A673 (cell line): ENCODE measurements at regions not wholly inside any gene's neighbourhood (a gene's known extent, or its start where the extent isn't known, plus 50 kb on each side); places are given as distances from the start of the nearest gene placed in this dataset.

Source experiments
- BruUV-seq: library from RNA; stranded (reverse); fragments of 400-500 nt; replicated peaks from 2 replicates; lab custom pipeline; 2021; lab: Mats Ljungman, UMichigan
- CTCF ChIA-PET: fragments of 300-600 bp; sonication (Branson Sonifier 250); formaldehyde crosslinking; loops from one replicate; lab custom pipeline; 2022; ENCODE audit warnings: antibody characterized with exemption; lab: Charles Lee
- POLR2A ChIA-PET: fragments of 300-600 bp; sonication (Branson Sonifier 250); formaldehyde crosslinking; loops from one replicate; lab custom pipeline; 2022; ENCODE audit warnings: antibody characterized with exemption; ENCODE audit not compliant: low non-redundant PET; lab: Charles Lee
- DNase-seq: peaks from one replicate; pipeline ENCODE4 v3.0.0-alpha.2; 2015; ENCODE audit warnings: low spot score
- H3K27ac ChIP-seq: fragments of 200-600 bp; sonication (generic); 2 replicates; pipeline ENCODE4 v1.5.1; 2016; ENCODE audit warnings: mixed run types, low read depth, mild to moderate bottlenecking, mixed read lengths, antibody characterized with exemption, low read length; ENCODE audit not compliant: poor library complexity, severe bottlenecking
- H3K27me3 ChIP-seq: fragments of 200-600 bp; sonication (generic); replicated peaks from 2 replicates; pipeline ENCODE4 v1.6.1; 2017; ENCODE audit warnings: mixed run types, low read depth, mild to moderate bottlenecking, mixed read lengths, antibody characterized with exemption, low read length; ENCODE audit not compliant: insufficient read depth, poor library complexity
- H3K36me3 ChIP-seq: fragments of 200-600 bp; sonication (generic); 2 replicates; pipeline ENCODE4 v1.6.1; 2016; ENCODE audit warnings: mixed run types, mild to moderate bottlenecking, mixed read lengths, antibody characterized with exemption, low read length; ENCODE audit not compliant: insufficient read depth, poor library complexity, severe bottlenecking
- H3K4me1 ChIP-seq: fragments of 200-600 bp; sonication (generic); 2 replicates; pipeline ENCODE4 v1.6.1; 2017; ENCODE audit warnings: mixed run types, mild to moderate bottlenecking, mixed read lengths, antibody characterized with exemption, low read length; ENCODE audit not compliant: insufficient read depth, poor library complexity, severe bottlenecking
- H3K4me3 ChIP-seq: fragments of 200-600 bp; sonication (generic); 2 replicates; pipeline ENCODE4 v1.5.1; 2016; ENCODE audit warnings: low read depth, mixed run types, mild to moderate bottlenecking, mixed read lengths, low read length; ENCODE audit not compliant: poor library complexity, severe bottlenecking
- H3K9me3 ChIP-seq: fragments of 200-600 bp; sonication (generic); 2 replicates; pipeline ENCODE4 v1.6.1; 2016; ENCODE audit warnings: mixed run types, low read depth, mild to moderate bottlenecking, mixed read lengths, antibody characterized with exemption, low read length; ENCODE audit not compliant: poor library complexity, severe bottlenecking
- EZH2 ChIP-seq: fragments of 200-600 bp; sonication (generic); IDR thresholded peaks from 2 replicates; pipeline ENCODE4 v1.6.1; 2017; ENCODE audit warnings: borderline replicate concordance, low read depth, mild to moderate bottlenecking, mixed read lengths, antibody characterized with exemption, low read length; ENCODE audit not compliant: poor library complexity, severe bottlenecking
- intact Hi-C: fragments of 100-400 bp; cut with micrococcal nuclease; formaldehyde crosslinking; loops from one replicate; pipeline ENCODE4 v1.10.0; 2022; ENCODE audit not compliant: unreplicated experiment
- TF ChIP-seq, protein P1 (sequence below): fragments of 300-800, 200-600 bp; sonication (generic); conservative IDR thresholded peaks from 2 replicates; pipeline ENCODE4 v1.5.1; 2017; ENCODE audit warnings: low read depth, mild to moderate bottlenecking, antibody characterized with exemption, low read length, moderate library complexity, mixed read lengths

DNA sequence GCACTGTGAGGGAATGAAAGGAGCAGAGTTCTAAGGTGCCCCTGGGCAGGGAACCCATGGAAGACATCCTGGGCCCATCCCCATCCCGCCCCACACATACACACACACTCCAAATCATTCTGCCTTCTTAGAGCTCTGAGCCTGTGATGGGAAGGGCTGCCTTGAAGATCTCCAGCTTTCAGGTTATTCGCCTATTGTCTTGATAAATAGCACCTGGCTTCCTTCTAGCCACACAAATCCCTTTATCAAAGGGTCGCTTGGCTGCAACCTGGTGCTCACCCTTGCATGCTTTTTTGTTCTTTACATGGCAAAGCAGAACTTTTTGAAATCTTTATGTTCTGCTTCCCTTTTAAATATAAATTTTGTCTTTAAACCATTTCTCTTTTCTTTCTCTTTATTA lies 112.2 kb upstream of the TMTC1 start:
- POLR2A ChIA-PET: no interaction called here
- no TSS peak for BruUV-seq
- DNase-seq: no peak

GRCh38 chr12:29893002-29893401 lies 109.3 kb upstream of the TMTC1 start:
- H3K27me3 ChIP-seq: peaks cover 24% of the 10 kb centered on the region
- no peaks in the 10 kb centered on the region for H3K9me3 ChIP-seq
- TF ChIP-seq EZH2: no peak
- TF ChIP-seq, protein P1, sequence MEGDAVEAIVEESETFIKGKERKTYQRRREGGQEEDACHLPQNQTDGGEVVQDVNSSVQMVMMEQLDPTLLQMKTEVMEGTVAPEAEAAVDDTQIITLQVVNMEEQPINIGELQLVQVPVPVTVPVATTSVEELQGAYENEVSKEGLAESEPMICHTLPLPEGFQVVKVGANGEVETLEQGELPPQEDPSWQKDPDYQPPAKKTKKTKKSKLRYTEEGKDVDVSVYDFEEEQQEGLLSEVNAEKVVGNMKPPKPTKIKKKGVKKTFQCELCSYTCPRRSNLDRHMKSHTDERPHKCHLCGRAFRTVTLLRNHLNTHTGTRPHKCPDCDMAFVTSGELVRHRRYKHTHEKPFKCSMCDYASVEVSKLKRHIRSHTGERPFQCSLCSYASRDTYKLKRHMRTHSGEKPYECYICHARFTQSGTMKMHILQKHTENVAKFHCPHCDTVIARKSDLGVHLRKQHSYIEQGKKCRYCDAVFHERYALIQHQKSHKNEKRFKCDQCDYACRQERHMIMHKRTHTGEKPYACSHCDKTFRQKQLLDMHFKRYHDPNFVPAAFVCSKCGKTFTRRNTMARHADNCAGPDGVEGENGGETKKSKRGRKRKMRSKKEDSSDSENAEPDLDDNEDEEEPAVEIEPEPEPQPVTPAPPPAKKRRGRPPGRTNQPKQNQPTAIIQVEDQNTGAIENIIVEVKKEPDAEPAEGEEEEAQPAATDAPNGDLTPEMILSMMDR: no peak
- no peak overlapping the region for H3K4me3 ChIP-seq
- ChIA-PET CTCF (no interaction called here), POLR2A (no interaction called here)
- DNase-seq: no peak
- BruUV-seq: no TSS peak
- no peaks in the 10 kb centered on the region for H3K4me1 ChIP-seq
- H3K27ac ChIP-seq: no peak overlapping the region
- no peaks in the 10 kb centered on the region for H3K36me3 ChIP-seq
- intact Hi-C loops: no loop called here

More for the DNA sequence above, 112.2 kb upstream of the TMTC1 start:
- peaks cover 33% of the 10 kb centered on the region for H3K27me3 ChIP-seq
- no peaks in the 10 kb centered on the region for H3K36me3 ChIP-seq
- H3K4me3 ChIP-seq: no peak overlapping the region
- H3K9me3 ChIP-seq: no peaks in the 10 kb centered on the region
- no peak for TF ChIP-seq EZH2
- TF ChIP-seq, protein P1: no peak
- CTCF ChIA-PET: no interaction called here
- H3K27ac ChIP-seq: no peak overlapping the region
- no peaks in the 10 kb centered on the region for H3K4me1 ChIP-seq
- intact Hi-C loops: no loop called here

DNA sequence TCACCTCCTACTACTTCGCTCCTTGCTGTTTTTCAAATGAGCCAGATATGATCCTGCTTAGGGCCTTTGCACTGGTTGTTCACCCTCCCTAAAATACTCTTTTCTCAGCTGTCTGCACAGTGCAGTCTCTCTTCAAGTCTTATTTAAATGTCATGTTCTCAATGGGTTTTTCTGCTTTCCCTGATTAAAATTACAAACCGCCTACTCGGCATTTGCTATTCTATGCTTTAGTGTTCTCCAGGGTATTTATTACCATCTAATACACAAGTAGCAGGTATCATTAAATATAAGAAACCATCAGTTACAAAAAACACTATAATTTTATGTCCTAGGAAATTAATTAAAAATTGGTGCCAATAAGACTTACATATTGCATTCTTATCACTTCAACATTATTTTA lies 108.0 kb upstream of the TMTC1 start:
- TF ChIP-seq EZH2: no peak
- TF ChIP-seq, protein P1: no peak
- no peaks in the 10 kb centered on the region for H3K9me3 ChIP-seq
- peaks cover 24% of the 10 kb centered on the region for H3K27me3 ChIP-seq
- CTCF ChIA-PET: no interaction called here
- intact Hi-C loops: no loop called here
- no peaks in the 10 kb centered on the region for H3K36me3 ChIP-seq
- POLR2A ChIA-PET: no interaction called here
- H3K4me1 ChIP-seq: no peaks in the 10 kb centered on the region
- BruUV-seq: no TSS peak
- no peak overlapping the region for H3K4me3 ChIP-seq
- no peak for DNase-seq
- H3K27ac ChIP-seq: no peak overlapping the region
